GM12891 (cell line): ENCODE measurements at regions not wholly inside any gene's neighbourhood (a gene's known extent, or its start where the extent isn't known, plus 50 kb on each side); places are given as distances from the start of the nearest gene placed in this dataset.

Experiments
- DNase-seq: peaks from one replicate; pipeline ENCODE4 v3.0.0; 2011; ENCODE audit warnings: low spot score; ENCODE audit not compliant: insufficient read length
- FAIRE-seq: peaks from 2 replicates; lab custom pipeline; 2011; peaks lifted over from hg19 to GRCh38; lab: Jason Lieb, UNC
- PAX5 ChIP-seq: IDR thresholded peaks from 2 replicates; pipeline ENCODE4 v1.6.1; 2011; ENCODE audit warnings: low read length, moderate library complexity, mild to moderate bottlenecking; ENCODE audit not compliant: insufficient read depth, severe bottlenecking
- POLR2A ChIP-seq: IDR thresholded peaks from 2 replicates; pipeline ENCODE4 v1.6.1; 2011; ENCODE audit warnings: low read depth, low read length, control low read depth
- POLR2AphosphoS5 ChIP-seq: IDR thresholded peaks from 2 replicates; pipeline ENCODE4 v1.6.1; 2011; ENCODE audit warnings: low read depth, low read length, control low read depth
- POU2F2 ChIP-seq: IDR thresholded peaks from 2 replicates; pipeline ENCODE4 v1.6.1; 2011; ENCODE audit warnings: low read depth, mild to moderate bottlenecking, control low read depth, low read length, moderate library complexity
- SPI1 ChIP-seq: IDR thresholded peaks from 2 replicates; pipeline ENCODE4 v1.6.1; 2011; ENCODE audit warnings: low read depth, low read length, control low read depth
- TAF1 ChIP-seq: IDR thresholded peaks from 2 replicates; pipeline ENCODE4 v1.6.1; 2011; ENCODE audit warnings: low read depth, low read length, control low read depth

GRCh38 chr1:188062456-188062855 is 1233.7 kb downstream of the PLA2G4A start:
- DNase-seq (no peak), FAIRE-seq (no peak)
- TF ChIP-seq POLR2AphosphoS5 (no peak), SPI1 (no peak), PAX5 (no peak), TAF1 (no peak), POU2F2 (no peak), POLR2A (no peak)

- DNase-seq = no peak
- TF ChIP-seq TAF1 (no peak), PAX5 (no peak)
- no peak for FAIRE-seq
Measured at GRCh38 chr1:188065917-188066316, 1237.2 kb downstream of the PLA2G4A start.

- TF ChIP-seq POLR2AphosphoS5 (no peak), TAF1 (no peak), POLR2A (no peak), PAX5 (no peak), POU2F2 (no peak), SPI1 (no peak)
- DNase-seq (no peak), FAIRE-seq (no peak)
Measured at GRCh38 chr1:188070848-188071247, 1242.1 kb downstream of the PLA2G4A start.

GRCh38 chr1:188089015-188089414 is 1260.3 kb downstream of the PLA2G4A start:
- DNase-seq = no peak
- FAIRE-seq = no peak
- TF ChIP-seq PAX5 = no peak
- no peak for TF ChIP-seq POLR2AphosphoS5
- TF ChIP-seq SPI1 = no peak

GRCh38 chr1:188089461-188089860 is 1260.7 kb downstream of the PLA2G4A start:
- TF ChIP-seq POLR2AphosphoS5 (no peak), POLR2A (no peak), SPI1 (no peak), TAF1 (no peak), PAX5 (no peak), POU2F2 (no peak)
- DNase-seq = no peak

GRCh38 chr1:188096521-188096920 is 1267.8 kb downstream of the PLA2G4A start:
- TF ChIP-seq POU2F2 (no peak), PAX5 (no peak), POLR2AphosphoS5 (no peak), POLR2A (no peak), SPI1 (no peak), TAF1 (no peak)
- no peak for DNase-seq
- FAIRE-seq = no peak

More at GRCh38 chr1:188089461-188089860, 1260.7 kb downstream of the PLA2G4A start:
- FAIRE-seq = no peak

- TF ChIP-seq SPI1 (no peak), POLR2A (no peak)
- DNase-seq (no peak), FAIRE-seq (no peak)
Measured at GRCh38 chr1:188117436-188117835, 1288.7 kb downstream of the PLA2G4A start.

GRCh38 chr1:188122646-188123045 is 1293.9 kb downstream of the PLA2G4A start:
- FAIRE-seq (no peak), DNase-seq (no peak)
- TF ChIP-seq SPI1 (no peak), TAF1 (no peak), POU2F2 (no peak), POLR2AphosphoS5 (no peak), PAX5 (no peak)

GRCh38 chr1:188127507-188127906 is 1298.8 kb downstream of the PLA2G4A start:
- DNase-seq (no peak), FAIRE-seq (no peak)
- TF ChIP-seq POU2F2 = no peak
- no peak for TF ChIP-seq PAX5
- no peak for TF ChIP-seq TAF1
- TF ChIP-seq POLR2AphosphoS5 = no peak
- TF ChIP-seq SPI1 = no peak
- TF ChIP-seq POLR2A = no peak

GRCh38 chr1:188128761-188129160 is 1300.0 kb downstream of the PLA2G4A start:
- no peak for FAIRE-seq
- TF ChIP-seq POLR2AphosphoS5 (no peak), POU2F2 (no peak), TAF1 (no peak), SPI1 (no peak), POLR2A (no peak)
- no peak for DNase-seq

GRCh38 chr1:188129856-188130838 is 1301.4 kb downstream of the PLA2G4A start:
- TF ChIP-seq POU2F2 = no peak
- no peak for TF ChIP-seq POLR2A
- no peak for TF ChIP-seq POLR2AphosphoS5
- TF ChIP-seq PAX5 = no peak
- TF ChIP-seq SPI1 = no peak
- DNase-seq (no peak), FAIRE-seq (no peak)
